ENCODE measurements at regions not wholly inside any gene's neighbourhood (a gene's known extent, or its start where the extent isn't known, plus 50 kb on each side); places are given as distances from the start of the nearest gene placed in this dataset.

GRCh38 chr13:109976206-109976997, 190.0 kb upstream of the IRS2 start:
- no peak for DNase-seq

DNA sequence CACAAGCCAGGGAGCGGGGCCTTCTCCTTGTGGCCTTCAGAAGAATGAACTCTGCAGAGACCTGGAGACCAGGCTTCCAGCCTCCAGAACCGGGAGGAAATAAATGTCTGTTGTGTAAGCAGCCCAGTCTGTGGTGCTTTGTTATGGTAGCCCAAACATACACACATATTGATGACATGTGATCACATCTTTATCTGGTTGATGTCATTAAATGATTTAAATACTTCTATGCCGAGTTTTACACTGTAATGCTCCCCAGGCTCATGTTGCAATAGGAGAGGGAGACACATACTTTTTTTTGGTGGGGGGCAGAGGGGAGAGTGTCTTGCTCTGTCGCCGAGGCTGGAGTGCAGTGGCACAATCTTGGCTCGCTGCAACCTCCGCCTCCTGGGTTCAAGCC, 188.0 kb upstream of the IRS2 start:
- DNase-seq: no peak

GRCh38 chr13:109973279-109973678, 186.9 kb upstream of the IRS2 start:
- no peak for DNase-seq

DNA sequence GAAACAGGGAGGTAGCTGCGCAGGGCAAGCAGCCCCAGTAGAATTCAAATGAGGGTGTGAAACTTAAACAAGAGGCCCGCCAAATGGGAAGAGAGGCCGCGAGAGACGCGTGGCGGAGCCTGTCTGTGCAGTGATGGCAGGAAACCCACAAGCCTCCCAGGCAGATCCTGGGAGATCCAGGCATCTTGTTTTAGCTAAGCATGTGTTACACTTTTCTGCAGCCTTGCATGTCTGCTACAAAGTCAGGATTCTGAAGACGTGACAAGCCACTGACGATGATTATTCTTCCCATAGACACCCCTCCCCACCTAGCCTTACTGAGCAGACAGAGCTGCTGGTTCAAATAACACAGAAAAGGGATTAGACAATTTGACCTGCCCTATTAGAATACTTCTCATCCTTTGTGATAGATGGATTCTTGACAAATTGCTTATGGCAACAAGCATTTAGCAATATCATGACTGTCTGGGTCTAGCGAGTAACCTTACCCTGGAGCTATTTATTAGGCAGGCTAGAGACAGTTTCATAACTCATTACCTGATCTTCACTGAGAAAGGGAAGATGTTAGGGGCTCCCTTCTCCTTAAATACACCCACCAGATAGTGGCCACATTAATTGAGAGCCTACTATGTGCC, 185.2 kb upstream of the IRS2 start:
- DNase-seq: no peak

DNA sequence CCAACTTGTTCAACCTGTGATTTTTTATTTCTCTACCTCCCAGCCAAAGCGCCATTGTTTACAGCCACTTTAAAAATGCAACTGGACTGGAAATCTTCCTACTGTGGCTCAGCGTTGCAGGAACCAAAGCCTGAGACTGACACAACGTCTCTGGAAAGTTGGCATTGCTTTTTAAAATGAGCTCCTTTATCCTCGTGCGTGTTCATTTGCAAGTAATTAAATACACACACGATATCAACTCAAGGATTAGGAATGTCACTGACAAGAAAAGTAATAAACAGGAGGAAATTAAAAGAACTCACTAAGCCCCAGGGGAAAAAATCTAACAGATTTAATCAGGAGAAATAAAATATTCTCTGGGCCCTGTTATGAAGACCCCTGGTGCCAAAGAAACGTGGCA, 184.6 kb upstream of the IRS2 start:
- DNase-seq: no peak

- DNase-seq: no peak
Observed at GRCh38 chr13:109968876-109969577, 182.6 kb upstream of the IRS2 start.

DNA sequence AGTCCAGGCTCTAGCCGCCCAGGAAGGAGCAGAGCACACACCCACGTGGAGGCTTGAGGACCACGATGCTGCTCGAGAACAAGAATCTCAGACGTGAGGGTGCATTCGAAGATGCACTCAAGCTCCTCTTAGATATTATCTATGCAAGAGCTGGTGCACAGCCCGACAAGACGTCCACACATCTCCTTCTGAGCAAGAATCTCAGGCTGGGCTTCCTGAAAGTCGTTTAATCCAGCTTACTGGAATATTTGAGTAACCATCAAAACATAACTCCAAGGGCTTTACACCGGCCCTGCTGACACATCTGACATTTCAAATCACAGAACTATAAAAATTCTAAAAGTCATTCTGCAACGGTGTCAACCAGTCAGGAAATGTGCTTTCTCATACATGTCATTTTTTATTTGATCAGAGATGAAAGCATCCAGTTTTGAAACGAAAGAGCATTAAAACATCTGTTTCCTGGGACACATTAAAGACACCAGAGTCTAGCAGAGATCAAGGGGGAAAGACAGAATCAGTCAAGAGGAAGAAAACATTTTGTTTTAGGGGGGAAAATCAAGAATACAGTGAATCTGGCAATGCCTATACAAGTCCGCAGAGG, 177.7 kb upstream of the IRS2 start:
- no peak for DNase-seq

GRCh38 chr13:109963384-109963783, 177.0 kb upstream of the IRS2 start:
- DNase-seq: no peak

DNA sequence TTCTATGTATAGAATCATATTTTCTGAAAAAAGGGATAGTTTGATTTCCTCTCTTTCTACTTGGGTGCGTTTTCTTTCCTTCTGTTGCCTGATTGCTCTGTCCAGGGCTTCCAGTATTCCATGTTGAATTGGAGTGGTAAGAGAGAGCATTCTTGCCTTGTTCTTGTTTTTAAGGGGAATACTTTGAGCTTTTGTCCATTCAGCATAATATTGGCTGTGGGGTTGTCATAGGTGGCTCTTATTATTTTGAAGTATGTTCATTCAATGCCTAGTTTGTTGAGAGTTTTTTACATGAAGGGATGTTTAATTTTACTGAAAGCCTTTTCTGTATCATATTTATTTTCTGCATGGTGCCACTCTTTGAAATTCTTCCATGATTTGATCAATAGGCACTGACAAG, 173.5 kb upstream of the IRS2 start:
- DNase-seq: no peak

DNA sequence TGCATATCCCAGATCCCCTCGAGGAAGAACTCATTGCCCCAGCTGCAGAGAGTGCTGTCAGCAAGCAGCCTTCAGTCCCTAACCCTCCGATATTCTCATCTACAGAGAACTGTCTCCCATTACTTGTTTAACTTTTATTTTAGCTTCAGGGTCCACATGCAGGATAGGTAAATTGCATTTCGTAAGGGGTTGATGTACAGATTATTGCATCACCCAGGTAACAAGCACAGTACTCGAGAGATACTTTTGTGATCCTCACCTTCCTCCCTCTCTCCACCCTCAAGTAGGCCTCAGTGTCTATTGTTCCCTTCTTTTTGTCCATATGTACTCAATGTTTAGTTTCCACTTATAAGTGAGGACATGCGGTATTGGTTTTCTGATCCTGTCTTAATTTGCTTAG, 171.5 kb upstream of the IRS2 start:
- DNase-seq: no peak

DNA sequence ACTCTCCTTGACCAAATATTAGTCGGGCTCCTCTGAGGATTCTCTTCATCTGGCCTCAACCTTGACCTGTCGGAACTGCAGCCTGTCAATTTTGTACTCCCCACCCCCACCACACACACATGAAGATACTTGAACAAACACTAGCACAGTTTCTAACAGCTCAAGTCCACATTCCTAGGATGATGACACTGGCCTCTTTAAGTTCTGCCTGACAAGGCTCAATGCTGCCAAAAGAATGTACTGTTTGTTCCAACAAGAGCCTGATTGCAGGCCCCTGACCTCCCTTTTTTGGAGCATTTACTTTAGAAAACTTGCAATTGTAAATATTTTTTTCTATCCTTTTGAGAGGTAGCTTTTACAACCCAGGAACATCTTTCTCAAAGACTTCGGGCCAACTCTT, 169.2 kb upstream of the IRS2 start:
- no peak for DNase-seq

GRCh38 chr13:109954441-109954840, 168.1 kb upstream of the IRS2 start:
- DNase-seq: no peak

DNA sequence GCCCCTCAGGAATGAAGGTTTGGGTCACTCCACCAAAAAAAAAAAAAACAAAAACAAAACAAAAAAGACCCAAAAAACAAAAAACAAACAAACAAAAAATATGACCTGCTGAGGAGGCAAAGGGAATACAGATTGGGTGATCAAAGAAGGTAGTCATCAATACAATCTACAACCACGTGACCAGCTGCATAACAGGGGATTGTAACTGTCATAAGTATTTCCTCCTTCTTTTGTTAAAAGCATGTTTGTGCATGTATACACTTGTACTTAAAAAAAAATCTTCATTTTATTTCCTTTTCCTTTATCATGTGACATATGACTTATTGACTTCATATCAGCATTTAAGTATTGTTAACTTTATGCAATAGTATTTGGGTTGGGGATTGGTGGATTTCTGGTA, 165.1 kb upstream of the IRS2 start:
- DNase-seq: no peak

DNA sequence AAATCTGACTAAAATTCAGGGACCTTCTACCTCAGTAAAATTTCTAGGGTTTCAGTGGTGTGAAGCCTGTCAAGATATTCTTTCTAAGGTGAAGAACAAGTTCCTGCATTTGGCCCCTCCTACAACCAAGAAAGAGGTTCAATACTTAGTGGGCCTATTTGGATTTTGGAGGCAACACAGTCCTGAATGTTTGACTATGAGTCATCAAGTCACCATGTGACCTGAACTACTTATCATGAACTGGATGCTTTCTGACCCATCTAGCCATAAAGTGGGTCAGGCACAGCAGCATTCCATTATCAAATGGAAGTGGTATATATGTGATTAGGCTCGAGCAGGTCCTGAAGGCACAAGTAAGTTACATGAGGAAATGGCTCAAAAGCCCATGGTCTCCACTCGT, 163.0 kb upstream of the IRS2 start:
- no peak for DNase-seq

DNA sequence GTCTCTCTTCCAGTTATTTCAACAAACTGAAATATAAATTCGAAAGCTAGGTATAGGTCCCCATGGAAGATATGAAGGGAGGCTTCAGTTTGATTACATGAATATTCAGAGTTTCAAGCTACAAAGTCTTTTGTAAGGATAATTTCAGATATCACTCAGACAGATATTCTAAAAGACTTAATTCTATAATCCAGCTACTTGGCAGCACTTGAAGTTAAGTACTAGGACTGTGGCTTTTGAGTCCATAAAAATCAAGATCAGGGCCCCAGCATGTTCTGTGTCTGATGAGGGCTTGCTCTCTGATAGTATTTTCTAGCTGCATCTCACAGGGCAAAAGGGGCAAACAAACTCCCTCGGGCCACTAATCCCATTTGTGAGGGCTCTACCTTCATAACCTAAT, 160.6 kb upstream of the IRS2 start:
- DNase-seq: no peak

GRCh38 chr13:109945206-109945960, 159.0 kb upstream of the IRS2 start:
- DNase-seq: no peak

- DNase-seq: no peak
Observed at GRCh38 chr13:109941951-109942350, 155.6 kb upstream of the IRS2 start.

- DNase-seq: no peak
Observed at GRCh38 chr13:109941221-109941620, 154.8 kb upstream of the IRS2 start.

- DNase-seq: no peak
Observed at GRCh38 chr13:109940637-109941036, 154.3 kb upstream of the IRS2 start.

GRCh38 chr13:109939838-109940237, 153.5 kb upstream of the IRS2 start:
- no peak for DNase-seq

DNA sequence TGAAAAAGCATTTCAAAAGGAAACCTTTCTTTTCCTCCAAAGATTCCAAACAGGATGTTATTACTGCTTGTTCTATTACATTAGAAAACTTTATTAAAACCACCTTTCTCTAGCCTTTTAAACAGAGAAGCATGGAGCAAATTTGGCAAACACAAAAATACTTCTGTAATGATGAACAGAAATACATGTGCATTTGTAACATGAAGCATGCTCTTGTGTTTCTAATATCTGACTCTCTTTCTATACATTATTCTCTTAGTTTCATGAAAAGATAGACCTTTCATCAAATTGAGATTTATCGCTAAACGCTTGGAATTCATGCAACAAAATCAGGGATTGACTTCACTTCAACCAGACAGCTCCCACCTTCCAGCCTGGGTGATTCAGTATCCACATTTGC, 152.8 kb upstream of the IRS2 start:
- DNase-seq: no peak

- DNase-seq: peak; percentile 38
Observed at GRCh38 chr13:109938255-109938936, 152.0 kb upstream of the IRS2 start.

Measured in femur (tissue), 1 donor.